ENCODE measurements at regions not wholly inside any gene's neighbourhood (a gene's known extent, or its start where the extent isn't known, plus 50 kb on each side); places are given as distances from the start of the nearest gene placed in this dataset.

DNA sequence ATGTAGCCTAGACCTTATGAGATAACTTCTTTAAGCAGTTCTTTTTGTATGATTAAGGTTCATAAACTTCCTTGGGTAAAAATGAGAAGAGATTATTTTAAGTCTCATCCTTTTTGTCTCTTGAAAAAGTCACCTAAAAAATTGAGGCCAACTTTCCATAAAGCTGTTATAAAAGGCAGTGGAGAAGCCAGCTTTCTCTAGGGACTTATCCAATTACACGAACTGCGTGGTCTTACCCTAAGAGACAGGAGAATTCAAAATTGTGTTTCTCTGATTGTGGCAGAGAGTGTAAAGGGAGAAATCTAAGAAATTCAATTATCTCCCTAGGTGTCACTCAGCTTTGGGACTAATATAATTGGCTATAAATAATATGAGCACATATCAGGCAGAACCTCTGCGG lies 262.0 kb downstream of the SHOX2 start:
- no peak for TF ChIP-seq POLR2A (IDR thresholded peaks at IDR 0.05)
- TF ChIP-seq, protein P1, sequence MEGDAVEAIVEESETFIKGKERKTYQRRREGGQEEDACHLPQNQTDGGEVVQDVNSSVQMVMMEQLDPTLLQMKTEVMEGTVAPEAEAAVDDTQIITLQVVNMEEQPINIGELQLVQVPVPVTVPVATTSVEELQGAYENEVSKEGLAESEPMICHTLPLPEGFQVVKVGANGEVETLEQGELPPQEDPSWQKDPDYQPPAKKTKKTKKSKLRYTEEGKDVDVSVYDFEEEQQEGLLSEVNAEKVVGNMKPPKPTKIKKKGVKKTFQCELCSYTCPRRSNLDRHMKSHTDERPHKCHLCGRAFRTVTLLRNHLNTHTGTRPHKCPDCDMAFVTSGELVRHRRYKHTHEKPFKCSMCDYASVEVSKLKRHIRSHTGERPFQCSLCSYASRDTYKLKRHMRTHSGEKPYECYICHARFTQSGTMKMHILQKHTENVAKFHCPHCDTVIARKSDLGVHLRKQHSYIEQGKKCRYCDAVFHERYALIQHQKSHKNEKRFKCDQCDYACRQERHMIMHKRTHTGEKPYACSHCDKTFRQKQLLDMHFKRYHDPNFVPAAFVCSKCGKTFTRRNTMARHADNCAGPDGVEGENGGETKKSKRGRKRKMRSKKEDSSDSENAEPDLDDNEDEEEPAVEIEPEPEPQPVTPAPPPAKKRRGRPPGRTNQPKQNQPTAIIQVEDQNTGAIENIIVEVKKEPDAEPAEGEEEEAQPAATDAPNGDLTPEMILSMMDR (IDR thresholded peaks at IDR 0.05), result no peak
